HepG2 (cell line): ENCODE measurements at regions not wholly inside any gene's neighbourhood (a gene's known extent, or its start where the extent isn't known, plus 50 kb on each side); places are given as distances from the start of the nearest gene placed in this dataset.

Source experiments
- RFX3 ChIP-seq: IDR thresholded peaks from 2 replicates; pipeline ENCODE4 v1.6.1; 2016; ENCODE audit warnings: missing biosample characterization, missing genetic modification reagents
- SP1 ChIP-seq, 2 experiments: fragments of 450-650 bp in 1 of 2; sonication (generic) in 1 of 2; formaldehyde crosslinking in 1 of 2; IDR thresholded peaks; 2 replicates each; pipeline versions ENCODE4 v1.4.0 to v1.6.1; 2016 to 2020; ENCODE audit warnings: missing genetic modification reagents in 1 of 2
- TF ChIP-seq, protein P1 (sequence below): sonication (generic); formaldehyde crosslinking; IDR thresholded peaks from 2 replicates; pipeline ENCODE4 v1.8.0; 2022; ENCODE audit warnings: missing genetic modification reagents, mild to moderate bottlenecking, moderate library complexity, borderline replicate concordance

DNA sequence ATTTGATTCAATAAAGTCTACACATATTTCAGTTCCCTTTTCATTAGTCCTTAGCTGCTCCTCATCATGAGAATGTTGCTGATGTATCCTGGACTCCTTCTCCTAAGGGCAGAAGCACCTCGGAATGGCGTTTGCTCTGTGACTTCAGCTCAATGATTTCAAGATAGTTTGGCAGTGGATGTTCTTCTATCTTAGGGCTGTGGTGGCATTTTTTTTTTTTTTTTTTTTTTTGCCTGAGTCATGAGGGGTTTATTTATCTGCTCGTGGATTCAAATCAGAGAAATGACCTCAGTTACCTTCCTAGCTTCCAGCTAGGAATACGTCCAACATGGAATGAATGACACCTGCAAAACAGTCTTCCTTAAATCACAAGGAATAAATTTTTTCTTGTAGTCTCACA lies 220.0 kb upstream of the ZBED5 start:
- TF ChIP-seq SP1 (IDR thresholded peaks at IDR 0.05): no peak
- no peak for TF ChIP-seq SP1 (CRISPR knock-in tag; IDR thresholded peaks at IDR 0.05)
- TF ChIP-seq RFX3 (CRISPR knock-in tag): no peak
- TF ChIP-seq, protein P1, sequence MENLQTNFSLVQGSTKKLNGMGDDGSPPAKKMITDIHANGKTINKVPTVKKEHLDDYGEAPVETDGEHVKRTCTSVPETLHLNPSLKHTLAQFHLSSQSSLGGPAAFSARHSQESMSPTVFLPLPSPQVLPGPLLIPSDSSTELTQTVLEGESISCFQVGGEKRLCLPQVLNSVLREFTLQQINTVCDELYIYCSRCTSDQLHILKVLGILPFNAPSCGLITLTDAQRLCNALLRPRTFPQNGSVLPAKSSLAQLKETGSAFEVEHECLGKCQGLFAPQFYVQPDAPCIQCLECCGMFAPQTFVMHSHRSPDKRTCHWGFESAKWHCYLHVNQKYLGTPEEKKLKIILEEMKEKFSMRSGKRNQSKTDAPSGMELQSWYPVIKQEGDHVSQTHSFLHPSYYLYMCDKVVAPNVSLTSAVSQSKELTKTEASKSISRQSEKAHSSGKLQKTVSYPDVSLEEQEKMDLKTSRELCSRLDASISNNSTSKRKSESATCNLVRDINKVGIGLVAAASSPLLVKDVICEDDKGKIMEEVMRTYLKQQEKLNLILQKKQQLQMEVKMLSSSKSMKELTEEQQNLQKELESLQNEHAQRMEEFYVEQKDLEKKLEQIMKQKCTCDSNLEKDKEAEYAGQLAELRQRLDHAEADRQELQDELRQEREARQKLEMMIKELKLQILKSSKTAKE (CRISPR knock-in tag): no peak
